ENCODE measurements at regions not wholly inside any gene's neighbourhood (a gene's known extent, or its start where the extent isn't known, plus 50 kb on each side); places are given as distances from the start of the nearest gene placed in this dataset.
"Not testable (repeated sequence)": the region's sequence is repeated elsewhere in the genome, so short reads cannot be mapped to it uniquely, and the experiment has no call there.

- no peak overlapping the region for H3K4me3 ChIP-seq (ENCODE audit: low read depth, low read length)
- TF ChIP-seq MAX (IDR thresholded peaks at IDR 0.05; ENCODE audit: low read depth, low read length) (no peak), POLR2A (IDR thresholded peaks at IDR 0.05; ENCODE audit: extremely low read depth, insufficient read length) (no peak), CTCF (IDR thresholded peaks at IDR 0.05; ENCODE audit: low read depth, low read length) (no peak), MYC (IDR thresholded peaks at IDR 0.05; ENCODE audit: low read depth, low read length) (no peak)
Observed at GRCh38 chr9:26510137-26510536, 382.5 kb downstream of the CAAP1 start.

GRCh38 chr9:26508897-26509296 is 383.7 kb downstream of the CAAP1 start:
- TF ChIP-seq MAX (IDR thresholded peaks at IDR 0.05; ENCODE audit: low read depth, low read length) (no peak), CTCF (IDR thresholded peaks at IDR 0.05; ENCODE audit: low read depth, low read length) (no peak), POLR2A (IDR thresholded peaks at IDR 0.05; ENCODE audit: extremely low read depth, insufficient read length) (no peak), MYC (IDR thresholded peaks at IDR 0.05; ENCODE audit: low read depth, low read length) (no peak)

More at GRCh38 chr9:26510137-26510536, 382.5 kb downstream of the CAAP1 start:
- DNase-seq (ENCODE audit: low read depth): no peak

GRCh38 chr9:26504057-26504456 is 388.5 kb downstream of the CAAP1 start:
- TF ChIP-seq MYC (IDR thresholded peaks at IDR 0.05; ENCODE audit: low read depth, low read length): no peak
- no peak for TF ChIP-seq POLR2A (IDR thresholded peaks at IDR 0.05; ENCODE audit: extremely low read depth, insufficient read length)
- TF ChIP-seq MAX (IDR thresholded peaks at IDR 0.05; ENCODE audit: low read depth, low read length): no peak
- no peak for TF ChIP-seq CTCF (IDR thresholded peaks at IDR 0.05; ENCODE audit: low read depth, low read length)
- H3K4me3 ChIP-seq (ENCODE audit: low read depth, low read length): no peak overlapping the region
- no peak for DNase-seq (ENCODE audit: low read depth)

More at GRCh38 chr9:26508897-26509296, 383.7 kb downstream of the CAAP1 start:
- no peak overlapping the region for H3K4me3 ChIP-seq (ENCODE audit: low read depth, low read length)
- DNase-seq (ENCODE audit: low read depth): no peak

GRCh38 chr9:26502311-26502710 is 390.3 kb downstream of the CAAP1 start:
- TF ChIP-seq CTCF (IDR thresholded peaks at IDR 0.05; ENCODE audit: low read depth, low read length): no peak
- no peak for TF ChIP-seq MAX (IDR thresholded peaks at IDR 0.05; ENCODE audit: low read depth, low read length)
- TF ChIP-seq POLR2A (IDR thresholded peaks at IDR 0.05; ENCODE audit: extremely low read depth, insufficient read length): no peak
- TF ChIP-seq MYC (IDR thresholded peaks at IDR 0.05; ENCODE audit: low read depth, low read length): no peak
- H3K4me3 ChIP-seq (ENCODE audit: low read depth, low read length): no peak overlapping the region
- DNase-seq (ENCODE audit: low read depth): no peak

GRCh38 chr9:26500471-26500870 is 392.1 kb downstream of the CAAP1 start:
- no peak overlapping the region for H3K4me3 ChIP-seq (ENCODE audit: low read depth, low read length)
- TF ChIP-seq POLR2A (IDR thresholded peaks at IDR 0.05; ENCODE audit: extremely low read depth, insufficient read length) (no peak), MYC (IDR thresholded peaks at IDR 0.05; ENCODE audit: low read depth, low read length) (no peak), CTCF (IDR thresholded peaks at IDR 0.05; ENCODE audit: low read depth, low read length) (no peak), MAX (IDR thresholded peaks at IDR 0.05; ENCODE audit: low read depth, low read length) (no peak)
- no peak for DNase-seq (ENCODE audit: low read depth)

GRCh38 chr9:26492608-26493521 is 399.7 kb downstream of the CAAP1 start:
- not testable (repeated sequence) for H3K4me3 ChIP-seq (ENCODE audit: low read depth, low read length); DNase-seq (ENCODE audit: low read depth)

- not testable (repeated sequence) for DNase-seq (ENCODE audit: low read depth); H3K4me3 ChIP-seq (ENCODE audit: low read depth, low read length)
Observed at GRCh38 chr9:26491922-26492607, 400.5 kb downstream of the CAAP1 start.
